Stomach (tissue), 8 donors: ENCODE measurements at regions not wholly inside any gene's neighbourhood (a gene's known extent, or its start where the extent isn't known, plus 50 kb on each side); places are given as distances from the start of the nearest gene placed in this dataset.

Experiments
- DNase-seq, 2 donors: peaks; one replicate each; pipeline versions ENCODE4 v3.0.0 to v3.0.0-alpha.2; 2013 to 2019
- H3K27ac ChIP-seq, 5 donors: fragments of 200-600 bp in 4 of 5; sonication (generic) in 4 of 5; one replicate each; pipeline ENCODE4 v1.5.1; 2013 to 2019; ENCODE audit warnings: mild to moderate bottlenecking in 1 of 5, moderate library complexity in 1 of 5
- H3K27me3 ChIP-seq, 3 donors: fragments of 200-600 bp; sonication (generic); one replicate each; pipeline ENCODE4 v1.5.1; 2017 to 2019; ENCODE audit warnings: mixed run types in 1 of 3
- H3K36me3 ChIP-seq, 4 donors: fragments of 200-600 bp; sonication (generic); 1 replicate in 3 of 4; 2 replicates in 1 of 4; pipeline ENCODE4 v1.5.1; 2016 to 2019
- H3K4me1 ChIP-seq, 4 donors: fragments of 200-600 bp; sonication (generic); one replicate each; pipeline ENCODE4 v1.5.1; 2016 to 2019
- H3K4me3 ChIP-seq, 4 donors: fragments of 200-600 bp; sonication (generic) in 3 of 4; one replicate each; pipeline ENCODE4 v1.5.1; 2016 to 2019; ENCODE audit warnings: mild to moderate bottlenecking in 1 of 4
- H3K9me3 ChIP-seq, 4 donors: fragments of 200-600 bp; sonication (generic); one replicate each; pipeline ENCODE4 v1.5.1; 2016 to 2019
- CTCF ChIP-seq, 7 experiments: fragments of 450-650 bp in 4 of 7; fragments of 200-600 bp in 3 of 7; sonication (generic) in 3 of 7; IDR thresholded peaks; one replicate each; pipeline ENCODE4 v1.5.1; 2016 to 2019; ENCODE audit warnings: antibody characterized with exemption in 7 of 7, control low read depth in 2 of 7, mild to moderate bottlenecking in 1 of 7
- EP300 ChIP-seq: sonication (generic); formaldehyde crosslinking; IDR thresholded peaks from one replicate; pipeline ENCODE4 v1.6.1; 2017; ENCODE audit warnings: antibody characterized with exemption
- POLR2A ChIP-seq, 4 donors: fragments of 450-650 bp; IDR thresholded peaks; one replicate each; pipeline ENCODE4 v1.6.1; 2016; ENCODE audit warnings: antibody characterized with exemption in 4 of 4, control low read depth in 2 of 4, mild to moderate bottlenecking in 1 of 4, moderate library complexity in 1 of 4
- POLR2AphosphoS5 ChIP-seq, 3 donors: sonication (generic); formaldehyde crosslinking; IDR thresholded peaks; one replicate each; pipeline ENCODE4 v1.6.1; 2016; ENCODE audit warnings: antibody characterized with exemption in 3 of 3
- WGBS, 5 donors: extraction: QIAGEN DNeasy Blood & Tissue Kit in 3 of 5; methylation state at CpG; one replicate each; pipeline versions ENCODE4 v1.1.5 to v1.1.7; 2013 to 2018; 5-methylcytosine and 5-hydroxymethylcytosine counted together
- intact Hi-C: fragments of 100-400 bp; cut with DNase I; formaldehyde crosslinking; loops from one replicate; pipeline ENCODE4 v1.15.1; 2023; ENCODE audit warnings: low total_unique reads
- donor health status: healthy with polysubstance abuse.
- donor health status: Bipolar disorder and iron deficiency.
- donor health status: healthy.

- no peaks in the 10 kb centered on the region for H3K36me3 ChIP-seq
- TF ChIP-seq CTCF (IDR thresholded peaks at IDR 0.05) (no peak), POLR2A (IDR thresholded peaks at IDR 0.05) (no peak), EP300 (no peak), POLR2AphosphoS5 (IDR thresholded peaks at IDR 0.05) (no peak)
- no peaks in the 10 kb centered on the region for H3K4me1 ChIP-seq
- H3K4me3 ChIP-seq: no peak overlapping the region
- intact Hi-C loops: no loop called here
- no peaks in the 10 kb centered on the region for H3K27me3 ChIP-seq
- WGBS, 5 donors: 42 to 54% (median 52%) methylated on average over 3 of the region's 3 CpGs
- peak in 1 of 2 donors; percentile 3 for DNase-seq
- H3K27ac ChIP-seq: no peak overlapping the region
- H3K9me3 ChIP-seq: peaks cover 0 to 4% (median 0%) of the 10 kb centered on the region in 4 donors
These were observed 899.6 kb upstream of the SLC35B3 start for GRCh38 chr6:9334979-9335378.

- Histone ChIP-seq H3K27me3 (no peaks in the 10 kb centered on the region), H3K9me3 (peaks cover 0 to 4% (median 2%) of the 10 kb centered on the region in 4 donors), H3K36me3 (no peaks in the 10 kb centered on the region), H3K4me1 (no peaks in the 10 kb centered on the region), H3K27ac (no peak overlapping the region), H3K4me3 (no peak overlapping the region)
- no peak for DNase-seq
- 78 to 84% (median 83%) methylated on average over 2 of the region's 2 CpGs for WGBS, 5 donors
- intact Hi-C loops: no loop called here
- TF ChIP-seq CTCF (IDR thresholded peaks at IDR 0.05) (no peak), EP300 (no peak), POLR2AphosphoS5 (IDR thresholded peaks at IDR 0.05) (no peak), POLR2A (IDR thresholded peaks at IDR 0.05) (no peak)
These were observed 897.0 kb upstream of the SLC35B3 start for GRCh38 chr6:9332241-9332780.

- Histone ChIP-seq H3K27me3 (no peaks in the 10 kb centered on the region), H3K4me3 (no peak overlapping the region), H3K9me3 (no peaks in the 10 kb centered on the region), H3K4me1 (no peaks in the 10 kb centered on the region), H3K27ac (no peak overlapping the region), H3K36me3 (no peaks in the 10 kb centered on the region)
- intact Hi-C loops: no loop called here
- no peak for DNase-seq
- TF ChIP-seq POLR2A (IDR thresholded peaks at IDR 0.05): no peak
- TF ChIP-seq CTCF (IDR thresholded peaks at IDR 0.05): no peak
- TF ChIP-seq EP300: no peak
- TF ChIP-seq POLR2AphosphoS5 (IDR thresholded peaks at IDR 0.05): no peak
- WGBS, 5 donors: 87 to 91% (median 89%) methylated on average over 3 of the region's 3 CpGs
These were observed 881.5 kb upstream of the SLC35B3 start for GRCh38 chr6:9316831-9317230.

- no peak overlapping the region for H3K27ac ChIP-seq
- TF ChIP-seq CTCF (IDR thresholded peaks at IDR 0.05) (no peak), POLR2A (IDR thresholded peaks at IDR 0.05) (no peak), POLR2AphosphoS5 (IDR thresholded peaks at IDR 0.05) (no peak), EP300 (no peak)
- no peak for DNase-seq
- intact Hi-C loops: no loop called here
- no peaks in the 10 kb centered on the region for H3K4me1 ChIP-seq
- no peaks in the 10 kb centered on the region for H3K36me3 ChIP-seq
- WGBS, 5 donors: 74 to 82% (median 81%) methylated on average over 4 of the region's 4 CpGs
- H3K27me3 ChIP-seq: no peaks in the 10 kb centered on the region
- H3K4me3 ChIP-seq: no peak overlapping the region
- no peaks in the 10 kb centered on the region for H3K9me3 ChIP-seq
These were observed 880.8 kb upstream of the SLC35B3 start for GRCh38 chr6:9315966-9316650.
